ENCODE measurements at regions not wholly inside any gene's neighbourhood (a gene's known extent, or its start where the extent isn't known, plus 50 kb on each side); places are given as distances from the start of the nearest gene placed in this dataset.
A peak's percentile ranks its signal among the peaks of the same experiment; 100 is the strongest.

DNA sequence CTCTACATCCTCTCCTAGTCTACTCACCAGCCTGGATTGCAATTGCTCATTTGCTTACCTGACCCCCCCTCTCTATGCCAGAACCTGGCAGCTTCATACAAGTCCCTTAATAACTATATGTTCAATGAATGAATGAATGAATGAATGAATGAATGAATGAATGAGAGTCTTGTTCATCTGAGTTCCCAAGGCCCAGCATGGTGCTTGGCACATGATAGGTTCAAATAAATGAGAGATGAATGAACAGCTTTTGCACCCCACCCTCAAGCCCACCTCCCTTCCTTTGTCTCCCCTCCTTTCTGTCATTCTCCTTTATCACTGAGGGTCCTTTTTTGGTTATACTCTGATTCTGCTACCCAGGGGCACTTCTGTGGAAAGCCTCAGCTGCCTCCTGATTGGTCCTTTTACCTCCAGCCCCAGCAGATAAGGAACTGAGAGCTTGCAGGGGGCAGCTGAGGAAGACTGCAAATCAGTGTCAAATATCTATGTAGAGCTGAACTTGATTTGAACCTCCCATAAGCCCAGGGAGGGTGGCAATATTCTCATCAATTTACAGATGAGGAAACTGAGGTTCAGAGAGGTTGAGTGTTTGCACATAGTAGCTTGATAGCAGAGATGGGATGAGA is 54.1 kb upstream of the CHRNB4 start:
- Histone ChIP-seq H3K4me1 (ENCODE audit: insufficient read depth, low read length) (no peaks in the 10 kb centered on the region), H3K4me2 (ENCODE audit: low read length) (no peak overlapping the region), H2AFZ (ENCODE audit: low read length) (no peak overlapping the region), H3K9me2 (replicated peaks; ENCODE audit: low read length) (no peaks in the 10 kb centered on the region), H3K9me3 (ENCODE audit: low read length) (no peaks in the 10 kb centered on the region), H3K27me3 (ENCODE audit: low read length) (no peaks in the 10 kb centered on the region; the same call in 1 of the 2 replicates), H3K9ac (ENCODE audit: low read length) (no peak overlapping the region), H3K36me3 (ENCODE audit: low read depth, low read length) (no peaks in the 10 kb centered on the region), H3K27ac (ENCODE audit: low read length) (no peak overlapping the region), H4K20me1 (ENCODE audit: low read length) (no peaks in the 10 kb centered on the region), H3K79me2 (ENCODE audit: low read length) (no peaks in the 10 kb centered on the region), H3F3A (ENCODE audit: low read length, unreplicated experiment) (no peaks in the 10 kb centered on the region), H3K4me3 (ENCODE audit: low read length) (no peak overlapping the region)
- ChIA-PET CTCF (no interaction called here), POLR2A (ENCODE audit: unreplicated experiment) (interaction anchor here (0.5 kb wide), 1 partner anchor 43 kb away, joined by 9 read pairs; no protein-coding TSS in a partner anchor)
- BruUV-seq (replicated peaks): no TSS peak
- ATAC-seq: no peak
- TF ChIP-seq, protein P1, sequence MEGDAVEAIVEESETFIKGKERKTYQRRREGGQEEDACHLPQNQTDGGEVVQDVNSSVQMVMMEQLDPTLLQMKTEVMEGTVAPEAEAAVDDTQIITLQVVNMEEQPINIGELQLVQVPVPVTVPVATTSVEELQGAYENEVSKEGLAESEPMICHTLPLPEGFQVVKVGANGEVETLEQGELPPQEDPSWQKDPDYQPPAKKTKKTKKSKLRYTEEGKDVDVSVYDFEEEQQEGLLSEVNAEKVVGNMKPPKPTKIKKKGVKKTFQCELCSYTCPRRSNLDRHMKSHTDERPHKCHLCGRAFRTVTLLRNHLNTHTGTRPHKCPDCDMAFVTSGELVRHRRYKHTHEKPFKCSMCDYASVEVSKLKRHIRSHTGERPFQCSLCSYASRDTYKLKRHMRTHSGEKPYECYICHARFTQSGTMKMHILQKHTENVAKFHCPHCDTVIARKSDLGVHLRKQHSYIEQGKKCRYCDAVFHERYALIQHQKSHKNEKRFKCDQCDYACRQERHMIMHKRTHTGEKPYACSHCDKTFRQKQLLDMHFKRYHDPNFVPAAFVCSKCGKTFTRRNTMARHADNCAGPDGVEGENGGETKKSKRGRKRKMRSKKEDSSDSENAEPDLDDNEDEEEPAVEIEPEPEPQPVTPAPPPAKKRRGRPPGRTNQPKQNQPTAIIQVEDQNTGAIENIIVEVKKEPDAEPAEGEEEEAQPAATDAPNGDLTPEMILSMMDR (conservative IDR thresholded peaks at IDR 0.05; ENCODE audit: low read depth, low read length): no peak
- no peak for TF ChIP-seq EZH2phosphoT487 (IDR thresholded peaks at IDR 0.05; ENCODE audit: borderline replicate concordance, low read length)
- no peak for TF ChIP-seq EZH2 (IDR thresholded peaks at IDR 0.05; ENCODE audit: low read length, unreplicated experiment)
- intact Hi-C loops (cut with micrococcal nuclease): no loop called here
- DNase-seq: peak; percentile 8

DNA sequence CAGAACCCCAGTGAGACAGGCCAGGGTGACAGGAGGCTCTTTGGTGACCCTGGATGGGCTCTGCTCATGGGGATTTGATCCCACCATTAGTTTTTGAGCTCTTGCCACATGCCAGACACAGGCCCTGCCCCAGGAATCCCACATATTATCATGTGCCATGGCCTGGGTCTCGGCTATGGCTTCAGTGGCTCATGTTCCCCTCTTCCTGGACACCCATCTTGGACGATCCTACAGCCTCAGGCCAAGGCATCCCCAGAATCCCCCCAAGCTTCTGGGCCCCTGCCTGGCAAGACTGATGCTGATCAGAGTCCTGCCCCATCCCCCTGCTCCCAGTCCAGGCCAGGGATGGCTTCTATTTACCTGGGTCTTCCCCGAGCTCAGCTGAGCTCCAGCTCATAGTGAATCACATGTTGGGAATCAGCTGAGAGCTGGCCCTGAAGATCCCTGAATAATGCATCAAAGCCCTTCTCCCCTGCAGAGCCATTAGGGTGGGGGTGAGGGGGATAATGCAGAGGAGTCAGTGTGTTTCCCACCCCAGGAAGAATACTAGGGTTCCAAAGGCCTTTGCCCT is 50.9 kb upstream of the CHRNB4 start:
- CTCF ChIA-PET: no interaction called here
- Histone ChIP-seq H3K4me2 (ENCODE audit: low read length) (no peak overlapping the region), H3K9ac (ENCODE audit: low read length) (no peak overlapping the region), H3K4me3 (ENCODE audit: low read length) (no peak overlapping the region), H3K9me3 (ENCODE audit: low read length) (no peaks in the 10 kb centered on the region), H3K79me2 (ENCODE audit: low read length) (no peaks in the 10 kb centered on the region), H3K4me1 (ENCODE audit: insufficient read depth, low read length) (no peaks in the 10 kb centered on the region), H3K27me3 (ENCODE audit: low read length) (no peaks in the 10 kb centered on the region), H4K20me1 (ENCODE audit: low read length) (no peaks in the 10 kb centered on the region), H3F3A (ENCODE audit: low read length, unreplicated experiment) (no peaks in the 10 kb centered on the region), H3K36me3 (ENCODE audit: low read depth, low read length) (no peaks in the 10 kb centered on the region), H2AFZ (ENCODE audit: low read length) (no peak overlapping the region), H3K9me2 (replicated peaks; ENCODE audit: low read length) (no peaks in the 10 kb centered on the region), H3K27ac (ENCODE audit: low read length) (no peak overlapping the region)
- no TSS peak for BruUV-seq (replicated peaks)
- TF ChIP-seq, protein P1 (conservative IDR thresholded peaks at IDR 0.05; ENCODE audit: low read depth, low read length): no peak
- TF ChIP-seq EZH2 (IDR thresholded peaks at IDR 0.05; ENCODE audit: low read length, unreplicated experiment) (no peak), EZH2phosphoT487 (IDR thresholded peaks at IDR 0.05; ENCODE audit: borderline replicate concordance, low read length) (no peak)
- ATAC-seq (no peak), DNase-seq (peak; percentile 45)
- intact Hi-C loops (cut with micrococcal nuclease): no loop called here
- POLR2A ChIA-PET (ENCODE audit: unreplicated experiment): no interaction called here

DNA sequence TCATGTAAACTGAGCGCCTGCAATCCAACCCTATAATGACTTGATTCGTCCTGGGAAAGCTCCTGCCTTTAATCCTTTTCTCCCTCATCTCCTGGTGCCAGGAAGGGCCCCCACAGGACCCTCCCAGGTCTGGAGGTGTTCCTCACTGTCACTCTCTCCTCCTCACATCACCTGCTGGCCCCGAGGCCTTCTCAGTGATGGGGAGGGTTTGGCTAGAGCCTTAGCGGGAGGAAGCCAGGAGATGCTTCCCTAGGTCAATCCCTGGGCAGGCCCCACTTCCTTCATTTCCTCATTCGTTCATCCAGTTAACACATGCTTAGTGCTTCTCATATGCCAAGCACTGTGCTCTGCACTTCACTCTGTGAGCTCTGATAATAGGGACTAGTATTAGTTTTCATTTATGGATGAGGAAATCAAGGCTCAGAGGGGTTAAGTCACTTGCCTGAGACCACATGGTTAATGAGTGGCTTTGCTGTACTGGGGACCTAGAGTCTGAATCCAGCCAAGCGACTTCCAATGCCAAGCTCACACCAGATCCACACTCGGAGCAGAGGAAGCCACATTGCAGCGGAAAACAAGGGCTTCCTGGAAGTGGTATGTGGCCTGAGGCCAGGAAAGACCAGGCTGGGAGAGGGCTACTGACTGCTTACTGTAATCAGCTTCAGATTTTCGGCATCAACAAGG is 50.3 kb upstream of the CHRNB4 start:
- ATAC-seq (no peak), DNase-seq (no peak)
- no peaks in the 10 kb centered on the region for H3K79me2 ChIP-seq (ENCODE audit: low read length)
- no peaks in the 10 kb centered on the region for H3K4me1 ChIP-seq (ENCODE audit: insufficient read depth, low read length)
- no peaks in the 10 kb centered on the region for H3F3A ChIP-seq (ENCODE audit: low read length, unreplicated experiment)
- no peaks in the 10 kb centered on the region for H3K27me3 ChIP-seq (ENCODE audit: low read length)
- ChIA-PET CTCF (no interaction called here), POLR2A (ENCODE audit: unreplicated experiment) (no interaction called here)
- no TSS peak for BruUV-seq (replicated peaks)
- H3K4me3 ChIP-seq (ENCODE audit: low read length): no peak overlapping the region
- H4K20me1 ChIP-seq (ENCODE audit: low read length): no peaks in the 10 kb centered on the region
- intact Hi-C loops (cut with micrococcal nuclease): no loop called here
- H3K9ac ChIP-seq (ENCODE audit: low read length): no peak overlapping the region
- no peak overlapping the region for H3K27ac ChIP-seq (ENCODE audit: low read length)
- H3K9me2 ChIP-seq (replicated peaks; ENCODE audit: low read length): no peaks in the 10 kb centered on the region
- H3K4me2 ChIP-seq (ENCODE audit: low read length): no peak overlapping the region
- no peak overlapping the region for H2AFZ ChIP-seq (ENCODE audit: low read length)
- no peaks in the 10 kb centered on the region for H3K36me3 ChIP-seq (ENCODE audit: low read depth, low read length)
- no peaks in the 10 kb centered on the region for H3K9me3 ChIP-seq (ENCODE audit: low read length)
- TF ChIP-seq EZH2 (IDR thresholded peaks at IDR 0.05; ENCODE audit: low read length, unreplicated experiment) (no peak), EZH2phosphoT487 (IDR thresholded peaks at IDR 0.05; ENCODE audit: borderline replicate concordance, low read length) (no peak)
- TF ChIP-seq, protein P1 (conservative IDR thresholded peaks at IDR 0.05; ENCODE audit: low read depth, low read length): no peak
